BE2C (cell line): ENCODE measurements at regions not wholly inside any gene's neighbourhood (a gene's known extent, or its start where the extent isn't known, plus 50 kb on each side); places are given as distances from the start of the nearest gene placed in this dataset.

Source experiments
- DNase-seq: peaks from one replicate; pipeline ENCODE4 v3.0.0-alpha.2; 2020
- H3K27me3 ChIP-seq: fragments of 250-450 bp; sonication (Bioruptor Pico); 2 replicates; pipeline ENCODE4 v1.5.1; 2020; ENCODE audit warnings: mild to moderate bottlenecking
- H3K36me3 ChIP-seq: fragments of 250-450 bp; sonication (Bioruptor Pico); 2 replicates; pipeline ENCODE4 v1.5.1; 2020; ENCODE audit warnings: mild to moderate bottlenecking
- H3K4me1 ChIP-seq: fragments of 250-450 bp; sonication (Bioruptor Pico); 2 replicates; pipeline ENCODE4 v1.5.1; 2020
- H3K4me3 ChIP-seq: 2 replicates; pipeline ENCODE4 v1.5.1; 2011; ENCODE audit warnings: low read depth, low read length
- H3K9me3 ChIP-seq: fragments of 250-450 bp; sonication (Bioruptor Pico); 2 replicates; pipeline ENCODE4 v1.5.1; 2020
- TF ChIP-seq, protein P1 (sequence below): IDR thresholded peaks from 2 replicates; pipeline ENCODE4 v1.5.1; 2012; ENCODE audit warnings: mild to moderate bottlenecking, low read depth, low read length

DNA sequence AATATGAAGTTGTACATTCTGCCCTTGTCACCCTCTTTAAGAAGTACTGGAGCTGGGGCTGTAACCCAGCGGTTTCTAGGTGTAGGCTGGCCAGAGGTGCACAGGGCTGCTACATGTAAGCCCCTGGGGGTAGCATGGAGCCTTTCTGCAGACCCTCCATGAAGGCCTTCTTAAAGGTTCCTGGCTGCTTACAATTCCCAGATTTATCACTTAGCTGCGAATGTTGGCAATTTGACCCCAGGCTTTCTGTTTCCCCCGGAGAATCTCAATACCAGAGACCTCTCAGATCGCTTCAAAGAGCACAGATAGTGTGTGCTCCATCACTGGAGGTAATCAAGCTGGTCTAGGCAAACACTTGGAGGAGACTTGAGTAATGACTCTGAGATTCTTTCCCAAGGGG, 309.4 kb downstream of the CBLN1 start:
- no peaks in the 10 kb centered on the region for H3K36me3 ChIP-seq
- H3K4me3 ChIP-seq: no peak overlapping the region
- no peaks in the 10 kb centered on the region for H3K27me3 ChIP-seq
- TF ChIP-seq, protein P1, sequence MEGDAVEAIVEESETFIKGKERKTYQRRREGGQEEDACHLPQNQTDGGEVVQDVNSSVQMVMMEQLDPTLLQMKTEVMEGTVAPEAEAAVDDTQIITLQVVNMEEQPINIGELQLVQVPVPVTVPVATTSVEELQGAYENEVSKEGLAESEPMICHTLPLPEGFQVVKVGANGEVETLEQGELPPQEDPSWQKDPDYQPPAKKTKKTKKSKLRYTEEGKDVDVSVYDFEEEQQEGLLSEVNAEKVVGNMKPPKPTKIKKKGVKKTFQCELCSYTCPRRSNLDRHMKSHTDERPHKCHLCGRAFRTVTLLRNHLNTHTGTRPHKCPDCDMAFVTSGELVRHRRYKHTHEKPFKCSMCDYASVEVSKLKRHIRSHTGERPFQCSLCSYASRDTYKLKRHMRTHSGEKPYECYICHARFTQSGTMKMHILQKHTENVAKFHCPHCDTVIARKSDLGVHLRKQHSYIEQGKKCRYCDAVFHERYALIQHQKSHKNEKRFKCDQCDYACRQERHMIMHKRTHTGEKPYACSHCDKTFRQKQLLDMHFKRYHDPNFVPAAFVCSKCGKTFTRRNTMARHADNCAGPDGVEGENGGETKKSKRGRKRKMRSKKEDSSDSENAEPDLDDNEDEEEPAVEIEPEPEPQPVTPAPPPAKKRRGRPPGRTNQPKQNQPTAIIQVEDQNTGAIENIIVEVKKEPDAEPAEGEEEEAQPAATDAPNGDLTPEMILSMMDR: no peak
- no peaks in the 10 kb centered on the region for H3K4me1 ChIP-seq
- no peaks in the 10 kb centered on the region; the same call in 1 of the 2 replicates for H3K9me3 ChIP-seq
- DNase-seq: no peak

DNA sequence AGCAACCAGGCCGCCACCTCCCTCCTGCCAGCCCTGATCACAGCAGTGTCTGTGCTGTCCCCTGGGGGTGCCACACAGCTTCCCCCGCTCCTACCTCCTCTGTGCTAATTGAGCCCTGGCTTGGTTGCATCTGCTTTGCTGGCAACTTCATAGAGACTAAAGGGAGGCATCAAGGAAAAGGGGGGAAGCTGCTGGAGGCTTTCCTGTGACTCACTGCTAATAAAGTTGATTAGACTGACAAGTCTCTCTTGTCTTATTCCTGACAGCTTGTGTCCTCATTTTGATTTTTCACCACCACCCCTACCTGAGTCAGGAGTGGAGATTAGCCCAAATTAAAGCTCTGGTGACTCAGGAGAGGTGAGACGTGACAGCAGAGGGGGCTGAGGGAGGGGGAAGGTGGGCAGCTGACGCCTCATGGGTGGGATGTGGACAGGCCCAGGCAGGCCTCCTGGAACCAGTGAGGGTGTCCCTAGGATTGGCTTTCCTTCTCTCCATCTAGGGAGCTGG, 310.0 kb downstream of the CBLN1 start:
- Histone ChIP-seq H3K4me1 (no peaks in the 10 kb centered on the region), H3K36me3 (no peaks in the 10 kb centered on the region), H3K4me3 (no peak overlapping the region), H3K9me3 (no peaks in the 10 kb centered on the region; the same call in 1 of the 2 replicates), H3K27me3 (no peaks in the 10 kb centered on the region)
- DNase-seq: no peak
- TF ChIP-seq, protein P1: no peak

DNA sequence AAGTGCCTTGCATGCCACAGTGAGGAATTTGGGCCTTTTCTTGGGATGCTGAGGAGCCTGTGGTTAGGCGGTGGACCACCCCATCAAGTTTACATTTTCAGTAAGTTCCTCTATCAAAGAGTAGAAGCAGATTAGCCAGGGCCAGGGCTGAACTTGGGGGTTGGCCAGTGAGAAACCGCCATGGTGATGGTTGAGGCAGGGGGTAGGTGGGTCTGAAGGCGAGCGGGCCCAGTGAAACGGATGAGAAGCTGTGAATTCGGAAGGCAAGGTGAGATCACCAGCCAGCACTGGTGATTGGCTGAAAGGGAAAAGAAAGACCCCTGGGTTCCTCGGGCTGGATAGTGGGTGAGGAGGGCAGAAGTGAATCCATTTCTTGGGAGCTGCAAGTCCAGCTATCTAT, 311.4 kb downstream of the CBLN1 start:
- Histone ChIP-seq H3K4me1 (no peaks in the 10 kb centered on the region), H3K9me3 (no peaks in the 10 kb centered on the region; the same call in 1 of the 2 replicates), H3K27me3 (no peaks in the 10 kb centered on the region), H3K36me3 (no peaks in the 10 kb centered on the region), H3K4me3 (no peak overlapping the region)
- no peak for DNase-seq
- TF ChIP-seq, protein P1: no peak

DNA sequence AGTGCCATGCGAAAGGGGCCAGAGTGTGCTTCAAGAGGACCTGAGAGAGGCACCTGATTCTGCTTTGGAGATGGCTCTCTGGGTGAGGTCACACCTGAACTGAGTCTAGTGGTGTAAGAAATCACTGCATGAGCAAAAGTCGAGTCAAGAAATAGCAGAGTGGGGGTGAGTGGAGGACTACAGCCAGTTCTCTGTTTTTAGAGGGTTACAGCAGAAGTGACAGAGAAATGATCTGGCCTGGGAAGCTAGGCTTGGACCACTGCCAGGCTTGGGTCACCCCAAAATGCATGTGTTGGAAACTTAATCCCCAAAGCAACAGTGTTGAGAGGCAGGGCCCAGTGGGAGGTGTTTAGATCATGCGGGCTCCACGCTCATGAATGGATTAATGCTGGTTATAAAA, 312.0 kb downstream of the CBLN1 start:
- TF ChIP-seq, protein P1: no peak
- Histone ChIP-seq H3K4me3 (no peak overlapping the region), H3K36me3 (no peaks in the 10 kb centered on the region), H3K9me3 (no peaks in the 10 kb centered on the region; the same call in 1 of the 2 replicates), H3K27me3 (no peaks in the 10 kb centered on the region), H3K4me1 (no peaks in the 10 kb centered on the region)
- DNase-seq: no peak

DNA sequence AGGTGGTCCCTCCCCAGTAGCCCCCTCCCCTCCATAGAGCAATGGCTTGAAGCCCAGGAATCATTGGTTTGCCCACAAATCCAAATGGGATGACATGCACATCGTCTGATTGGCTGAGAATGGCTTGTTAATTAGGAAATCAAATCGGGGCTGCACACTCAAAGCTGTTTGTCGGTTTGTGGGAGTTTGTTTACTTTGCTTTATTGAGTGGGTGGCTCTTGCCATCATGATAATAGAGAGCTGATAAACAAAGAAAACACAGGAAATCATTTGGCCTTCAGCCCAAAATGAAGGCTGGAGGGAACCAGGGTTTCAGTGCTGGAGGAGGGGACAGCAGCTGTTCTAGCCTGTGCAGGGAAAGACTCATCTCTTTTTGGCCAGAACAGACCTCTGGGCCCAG, 316.3 kb downstream of the CBLN1 start:
- no peak for DNase-seq
- Histone ChIP-seq H3K4me1 (no peaks in the 10 kb centered on the region), H3K9me3 (no peaks in the 10 kb centered on the region; the same call in 1 of the 2 replicates), H3K36me3 (no peaks in the 10 kb centered on the region), H3K27me3 (no peaks in the 10 kb centered on the region), H3K4me3 (no peak overlapping the region)
- TF ChIP-seq, protein P1: no peak

DNA sequence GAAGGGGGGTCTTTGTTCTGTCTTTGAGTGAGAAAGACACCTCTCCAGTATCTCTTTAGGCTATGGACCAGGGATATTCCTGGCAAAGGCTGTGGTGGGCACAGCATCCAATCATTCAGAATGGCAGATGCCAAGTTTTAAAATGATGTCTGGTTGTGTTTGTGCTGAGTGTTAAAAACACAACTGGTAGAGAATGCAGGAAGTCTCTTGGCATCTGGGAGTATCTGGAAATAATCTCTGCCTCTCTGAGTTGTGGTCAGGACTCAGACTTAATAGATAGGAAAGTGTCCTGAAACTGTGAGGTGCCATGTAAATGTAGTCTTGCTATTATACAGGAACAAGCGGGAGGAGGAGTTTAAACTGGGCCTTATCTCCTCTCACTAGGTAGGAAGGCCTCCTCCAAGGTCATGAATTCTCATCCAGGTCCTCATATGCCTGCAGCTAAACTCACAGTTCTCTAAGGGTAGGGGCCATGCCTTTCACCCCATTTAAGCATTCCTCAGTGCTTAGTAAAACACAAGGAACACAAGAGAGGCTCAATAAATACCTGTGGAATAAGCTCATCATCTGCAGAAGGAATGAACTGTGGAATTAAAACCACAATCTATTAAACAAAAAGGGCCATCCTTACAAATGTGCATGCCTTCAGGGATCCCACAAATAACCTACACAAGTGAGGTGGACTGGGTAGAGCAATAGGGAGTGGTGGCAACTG, 317.6 kb downstream of the CBLN1 start:
- no peaks in the 10 kb centered on the region for H3K27me3 ChIP-seq
- H3K9me3 ChIP-seq: no peaks in the 10 kb centered on the region; the same call in 1 of the 2 replicates
- TF ChIP-seq, protein P1: no peak
- no peaks in the 10 kb centered on the region for H3K4me1 ChIP-seq
- DNase-seq: no peak
- H3K36me3 ChIP-seq: no peaks in the 10 kb centered on the region
- H3K4me3 ChIP-seq: no peak overlapping the region
